ENCODE measurements at regions not wholly inside any gene's neighbourhood (a gene's known extent, or its start where the extent isn't known, plus 50 kb on each side); places are given as distances from the start of the nearest gene placed in this dataset.

- dilution Hi-C loops (cut with MboI; ENCODE audit: extremely low pct_ligation_motif_present, low sequenced_read_pairs): no loop called here
- DNase-seq (ENCODE audit: low read depth, low spot score): no peak
- no peak for FAIRE-seq
- no TSS peak for BruUV-seq (replicated peaks)
- no peaks in the 10 kb centered on the region for H3K9me1 ChIP-seq (replicated peaks; ENCODE audit: control insufficient read depth, extremely low read depth, insufficient read depth, low read length)
- H3K9ac ChIP-seq (replicated peaks; ENCODE audit: extremely low read depth, insufficient read depth, low read length): no peak overlapping the region
- TF ChIP-seq EZH2 (IDR thresholded peaks at IDR 0.05; ENCODE audit: borderline replicate concordance, low read depth, low read length, severe bottlenecking) (no peak), CTCF (IDR thresholded peaks at IDR 0.05; ENCODE audit: extremely low read depth in 1 of 2, insufficient read depth in 1 of 2, low read depth in 1 of 2, low read length in 2 of 2) (no peak), GATA2 (IDR thresholded peaks at IDR 0.05; ENCODE audit: insufficient read depth, insufficient read length, low read depth, low read length) (no peak), JUN (IDR thresholded peaks at IDR 0.05; ENCODE audit: borderline replicate concordance, insufficient read depth, insufficient read length, low read depth) (no peak), POLR2AphosphoS5 (IDR thresholded peaks at IDR 0.05; ENCODE audit: insufficient read depth, low read depth, low read length) (no peak), POLR2A (IDR thresholded peaks at IDR 0.05; ENCODE audit: low read depth, low read length) (no peak), FOS (IDR thresholded peaks at IDR 0.05; ENCODE audit: borderline replicate concordance, insufficient read depth, low read length) (no peak), MYC (IDR thresholded peaks at IDR 0.05; ENCODE audit: low read depth, low read length) (no peak), MAX (IDR thresholded peaks at IDR 0.05; ENCODE audit: insufficient read depth, insufficient read length) (no peak)
- H3K4me1 ChIP-seq (ENCODE audit: control insufficient read depth, extremely low read depth, insufficient read depth, low read length): no peaks in the 10 kb centered on the region
- POLR2A ChIA-PET: no interaction called here
- H3K27ac ChIP-seq (ENCODE audit: insufficient read depth, low read depth, low read length): no peak overlapping the region
- H3K9me3 ChIP-seq (replicated peaks; ENCODE audit: control insufficient read depth, insufficient read depth, low read length): no peaks in the 10 kb centered on the region
- H4K20me1 ChIP-seq (replicated peaks; ENCODE audit: control insufficient read depth, extremely low read depth, insufficient read depth, low read length): no peaks in the 10 kb centered on the region
- no peaks in the 10 kb centered on the region for H3K36me3 ChIP-seq (ENCODE audit: control insufficient read depth in 2 of 2, extremely low read depth in 1 of 2, insufficient read depth in 2 of 2, low read length in 2 of 2)
- CTCF ChIA-PET: no interaction called here
- H3K79me2 ChIP-seq (ENCODE audit: control insufficient read depth, insufficient read depth, low read length): no peaks in the 10 kb centered on the region
- no peak overlapping the region for H3K4me2 ChIP-seq (ENCODE audit: insufficient read depth, low read length)
- H3K4me3 ChIP-seq (replicated peaks in 1 of 3; ENCODE audit: insufficient read depth in 1 of 3, low read depth in 1 of 3, low read length in 3 of 3): no peak overlapping the region
- H3K27me3 ChIP-seq (ENCODE audit: control insufficient read depth in 2 of 2, insufficient read depth in 2 of 2, low read length in 2 of 2): peaks cover 0 to 3% of the 10 kb centered on the region in 2 experiments
- no peak overlapping the region for H2AFZ ChIP-seq (ENCODE audit: low read depth, low read length)
- intact Hi-C loops (cut with micrococcal nuclease): no loop called here
Observed at GRCh38 chr10:35720366-35720765, 78.3 kb upstream of the FZD8 start.

Measured in endothelial cell of umbilical vein (primary cell).